Activated CD4-positive, alpha-beta T cell treated with anti-CD3 and anti-CD28 coated beads, Interleukin-2, amount 50 U/mL, for 24 hours (primary cell): ENCODE measurements at regions not wholly inside any gene's neighbourhood (a gene's known extent, or its start where the extent isn't known, plus 50 kb on each side); places are given as distances from the start of the nearest gene placed in this dataset.
A peak's percentile ranks its signal among the peaks of the same experiment; 100 is the strongest.

Source experiments
- DNase-seq, 2 donors: peaks; one replicate each; pipeline ENCODE4 v3.0.0-alpha.2; 2020; ENCODE audit warnings: low read depth in 1 of 2, low spot score in 1 of 2

DNA sequence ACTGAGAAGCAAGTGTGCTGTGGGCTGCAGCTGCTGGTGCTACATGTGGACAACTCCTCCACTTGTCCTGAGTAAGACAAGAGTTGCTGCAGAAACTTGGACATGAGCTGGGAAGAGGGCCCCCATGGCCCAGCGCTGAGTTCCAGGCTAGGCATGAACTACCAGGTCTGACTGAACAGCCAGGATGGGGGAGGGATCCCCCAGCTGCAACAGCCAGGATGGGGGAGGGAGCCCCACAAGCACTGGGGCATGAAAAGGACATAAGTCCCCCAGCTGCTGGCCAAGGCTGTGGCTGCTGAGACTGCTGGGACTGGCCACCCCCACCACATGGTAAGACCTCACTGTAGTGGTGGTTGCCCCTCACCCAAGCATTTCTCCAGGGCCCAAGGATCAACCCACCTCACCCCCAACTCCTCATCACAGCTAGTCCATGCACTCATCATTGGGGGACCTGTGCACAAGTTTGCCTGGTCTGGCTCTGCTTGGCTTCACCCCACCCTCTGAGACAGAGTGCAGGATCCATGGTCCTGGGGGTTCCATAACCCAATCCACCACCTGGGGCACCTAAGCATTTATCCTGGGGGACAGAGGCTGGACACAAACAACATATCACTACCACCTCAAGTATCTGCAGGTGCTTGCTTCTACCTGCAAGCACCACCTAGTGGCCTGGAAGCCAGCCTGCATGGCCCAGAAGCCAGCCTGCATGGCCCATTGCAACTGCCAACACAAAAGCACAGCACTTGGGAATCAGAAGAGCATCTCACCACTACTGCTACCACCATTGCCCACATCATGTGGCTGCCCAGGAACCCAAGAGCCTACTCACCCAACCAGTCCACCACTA lies 84.5 kb upstream of the STT3B start:
- no peak for DNase-seq

DNA sequence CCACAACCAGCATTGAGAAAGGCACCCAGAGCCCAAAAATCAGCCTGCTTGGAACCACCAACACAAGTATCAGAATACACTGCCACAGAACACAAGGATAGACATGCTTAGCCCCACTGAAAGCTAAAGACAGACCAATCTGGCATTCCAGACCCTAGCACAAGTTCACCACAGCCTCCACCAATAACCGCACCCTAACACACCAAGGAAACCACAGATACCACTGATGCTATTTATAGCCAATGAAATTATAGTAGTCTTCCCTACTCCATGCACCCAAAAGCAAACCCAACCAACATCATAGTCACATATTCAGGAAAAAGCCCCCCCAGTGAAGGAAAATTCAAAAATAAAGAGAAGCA lies 83.9 kb upstream of the STT3B start:
- DNase-seq: no peak

DNA sequence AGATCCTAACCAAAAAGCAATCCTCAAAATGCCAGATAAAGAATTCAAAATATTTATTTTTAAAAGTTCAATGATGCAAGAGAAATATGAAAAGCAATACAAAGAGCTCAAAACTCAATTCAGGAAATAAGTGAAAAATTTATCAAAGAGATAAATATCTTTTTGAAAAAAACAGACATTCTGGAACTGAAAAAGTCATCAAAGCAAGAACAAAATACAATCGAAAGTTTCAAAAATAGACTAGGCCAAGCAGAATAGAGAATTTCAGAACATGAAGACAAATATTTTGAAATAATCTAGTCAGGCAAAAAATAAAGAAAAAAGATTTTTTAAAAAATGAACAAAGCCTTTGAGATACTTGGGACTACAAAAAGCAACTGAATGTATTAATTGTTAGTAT lies 83.4 kb upstream of the STT3B start:
- no peak for DNase-seq

DNA sequence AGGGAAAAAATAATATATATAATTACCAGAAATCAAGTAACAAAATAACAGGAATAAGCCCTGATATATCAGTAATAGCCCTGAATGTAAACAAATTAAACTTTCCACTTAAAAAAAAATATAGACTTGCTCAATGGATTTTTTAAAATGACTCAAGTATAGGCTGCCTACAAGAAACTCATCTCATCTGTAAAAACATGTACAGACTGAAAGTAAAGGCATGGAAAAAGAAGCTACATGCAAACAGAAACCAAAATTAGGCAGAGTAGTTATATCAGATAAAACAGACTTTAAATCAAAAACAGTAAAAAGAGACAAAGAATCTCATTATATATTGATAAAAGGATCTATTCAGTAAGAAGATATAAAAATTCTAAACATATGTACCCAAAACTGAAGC lies 82.4 kb upstream of the STT3B start:
- no peak for DNase-seq

DNA sequence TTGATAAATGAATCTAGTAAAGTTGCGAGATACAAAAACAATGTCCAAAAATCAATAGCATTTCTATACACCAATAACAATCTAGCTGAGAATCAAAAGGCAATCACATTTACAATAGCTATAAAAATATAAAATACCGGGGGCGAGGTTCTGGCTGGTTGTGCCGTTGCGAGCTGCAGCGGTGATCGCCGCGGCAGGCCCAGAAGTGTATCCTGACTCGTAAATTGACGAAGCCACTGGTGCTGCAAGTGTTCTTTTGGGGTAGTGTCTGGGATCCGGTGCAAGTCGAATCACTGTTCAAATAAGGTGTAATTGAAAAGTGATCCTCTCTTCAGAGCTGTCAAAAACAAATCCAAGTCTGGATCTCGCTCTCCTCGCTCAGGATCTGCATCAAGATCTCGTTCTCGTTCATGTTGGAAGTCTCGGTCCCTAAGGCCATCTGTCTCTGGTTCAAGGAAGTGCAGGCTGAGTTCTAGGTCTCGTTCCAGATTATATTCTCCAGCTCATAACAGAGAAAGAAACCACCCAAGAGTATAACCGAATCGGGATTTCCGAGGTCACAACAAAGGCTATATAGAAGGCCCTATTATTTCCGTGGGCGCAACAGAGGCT lies 80.1 kb upstream of the STT3B start:
- DNase-seq: no peak

DNA sequence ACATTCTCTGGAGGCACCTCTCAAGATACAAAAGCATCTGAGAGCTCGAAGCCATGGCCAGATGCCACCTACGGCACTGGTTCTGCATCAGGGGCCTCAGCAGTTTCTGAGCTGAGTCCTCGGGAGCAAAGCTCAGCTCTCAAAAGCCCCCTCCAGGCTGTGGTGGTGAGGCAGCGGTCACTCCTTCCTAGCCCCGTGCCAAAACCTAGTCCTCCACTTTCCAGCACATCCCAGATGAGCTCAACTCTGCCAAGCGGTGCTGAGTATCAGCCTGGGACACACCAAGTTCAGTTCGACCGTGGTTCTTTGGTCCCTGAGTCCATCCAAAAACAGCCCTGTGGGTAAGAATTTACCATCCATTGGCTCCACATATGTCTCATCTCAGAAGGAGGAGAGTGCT lies 79.3 kb upstream of the STT3B start:
- DNase-seq: no peak

DNA sequence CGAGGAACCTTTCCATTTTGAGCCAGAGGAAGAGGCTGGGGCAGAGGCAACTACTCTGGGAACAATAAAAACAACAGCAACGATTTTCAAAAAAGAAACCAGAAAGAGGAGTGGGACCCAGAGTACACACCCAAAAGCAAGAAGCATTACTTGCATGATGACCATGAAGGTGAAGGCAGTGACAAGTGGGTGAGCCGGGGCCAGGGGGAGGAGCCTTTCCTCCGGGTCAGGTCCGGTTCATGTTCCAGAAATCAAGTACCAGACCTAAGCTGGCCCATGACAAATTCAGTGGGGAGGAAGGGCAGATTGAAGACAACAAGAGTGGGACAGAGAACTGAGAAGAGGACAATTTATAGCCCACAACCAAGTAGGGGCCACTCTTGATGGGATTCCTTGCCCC lies 77.2 kb upstream of the STT3B start:
- no peak for DNase-seq

DNA sequence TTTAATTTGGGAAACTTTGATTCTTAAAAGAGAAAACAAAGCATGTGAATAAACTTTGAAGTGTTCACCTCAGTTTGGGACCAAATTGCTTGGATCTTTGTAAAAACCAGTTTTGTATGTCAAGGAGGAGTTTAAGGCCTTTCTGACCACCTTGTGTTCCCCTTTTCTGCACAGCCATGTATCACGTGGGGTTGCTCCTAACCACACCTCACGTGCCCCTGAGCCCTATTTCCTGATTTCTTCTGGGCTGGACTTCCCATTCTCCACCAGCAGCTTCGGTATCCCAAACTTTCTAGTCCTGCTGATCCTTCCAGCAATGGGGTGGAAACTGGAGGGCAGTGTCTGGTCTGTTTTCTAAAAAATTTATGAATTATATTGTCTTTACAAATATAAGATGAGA lies 76.4 kb upstream of the STT3B start:
- no peak for DNase-seq

DNA sequence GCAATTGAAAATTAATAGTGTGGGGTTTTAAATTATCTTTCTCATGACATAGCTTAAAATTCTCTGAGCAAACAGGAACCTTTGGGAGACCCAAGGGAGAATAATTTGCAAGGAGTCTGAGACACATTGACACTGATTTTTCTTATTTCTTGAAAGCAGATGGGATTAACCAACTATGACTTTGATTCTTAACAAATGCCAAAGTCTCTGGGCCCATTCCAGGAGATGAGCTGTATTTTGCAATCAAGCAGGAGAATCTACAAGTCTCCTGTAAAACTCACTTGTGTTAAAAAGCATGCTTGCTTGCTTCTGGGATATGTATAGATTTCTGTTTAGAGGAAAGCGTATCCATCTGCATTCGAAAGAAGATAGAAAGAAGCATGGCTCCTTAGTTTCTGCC lies 71.3 kb upstream of the STT3B start:
- no peak for DNase-seq

DNA sequence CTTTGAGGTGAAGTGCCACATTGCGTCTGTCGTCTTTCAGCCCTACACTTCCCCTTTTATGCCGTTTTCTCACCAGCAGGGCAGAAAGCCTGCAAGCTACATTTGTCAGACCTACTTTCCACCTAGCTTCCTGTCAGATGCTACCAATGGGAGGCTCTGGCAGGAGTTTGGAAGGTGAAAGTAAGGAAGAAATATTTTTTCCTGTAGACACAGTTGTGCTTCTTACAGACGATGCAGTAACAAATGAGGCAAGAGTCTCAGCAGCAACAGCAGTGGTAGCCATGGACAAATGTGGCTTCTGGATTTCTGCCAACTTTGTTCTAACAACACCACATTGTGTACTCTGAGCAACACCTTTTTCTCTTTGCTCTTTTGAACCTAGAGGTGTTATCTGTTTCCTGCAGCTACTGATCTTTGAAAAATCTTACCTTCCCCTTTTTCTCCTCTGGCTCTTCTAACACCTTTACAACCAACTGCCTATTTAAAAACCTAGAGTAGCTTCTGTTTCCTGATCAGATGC lies 70.6 kb upstream of the STT3B start:
- DNase-seq: peak in 1 of 2 donors; percentile 9

DNA sequence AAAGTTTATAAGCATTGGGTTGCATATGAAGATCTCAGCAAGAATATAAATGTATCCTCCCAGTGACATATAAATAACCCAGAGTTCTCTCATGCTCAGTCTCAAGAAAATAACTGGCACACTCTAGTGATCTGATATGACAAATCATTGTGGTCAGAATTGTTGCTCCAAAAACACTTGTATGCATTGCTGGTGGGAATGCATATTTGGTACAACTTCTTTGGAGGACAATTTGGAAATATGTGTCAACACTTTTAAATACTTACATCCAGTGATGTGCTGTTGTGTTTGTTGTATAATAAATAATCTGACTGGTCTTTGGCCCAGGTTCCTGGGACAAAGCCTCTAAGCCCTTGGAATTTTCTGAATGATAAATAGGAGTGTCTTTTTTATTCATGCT lies 66.7 kb upstream of the STT3B start:
- no peak for DNase-seq

DNA sequence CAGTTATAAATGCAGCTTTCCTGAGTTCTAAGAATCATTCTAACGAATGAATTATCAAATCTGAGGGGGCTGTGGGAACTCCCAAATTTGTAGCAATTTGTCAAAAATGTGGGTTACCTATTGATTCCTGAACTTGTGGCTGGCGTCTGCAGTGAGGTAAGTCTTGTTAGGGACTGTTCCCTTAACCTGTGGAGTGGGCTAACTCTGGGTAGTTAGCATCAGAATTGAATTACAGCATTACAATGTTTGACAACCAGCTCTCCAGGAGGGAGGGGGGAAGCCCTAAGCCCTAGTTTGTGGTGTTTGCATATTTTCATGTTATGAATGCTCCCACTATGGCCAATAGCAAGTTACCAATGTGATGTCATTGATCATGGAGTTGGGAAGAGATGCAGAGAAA lies 65.9 kb upstream of the STT3B start:
- DNase-seq: no peak

DNA sequence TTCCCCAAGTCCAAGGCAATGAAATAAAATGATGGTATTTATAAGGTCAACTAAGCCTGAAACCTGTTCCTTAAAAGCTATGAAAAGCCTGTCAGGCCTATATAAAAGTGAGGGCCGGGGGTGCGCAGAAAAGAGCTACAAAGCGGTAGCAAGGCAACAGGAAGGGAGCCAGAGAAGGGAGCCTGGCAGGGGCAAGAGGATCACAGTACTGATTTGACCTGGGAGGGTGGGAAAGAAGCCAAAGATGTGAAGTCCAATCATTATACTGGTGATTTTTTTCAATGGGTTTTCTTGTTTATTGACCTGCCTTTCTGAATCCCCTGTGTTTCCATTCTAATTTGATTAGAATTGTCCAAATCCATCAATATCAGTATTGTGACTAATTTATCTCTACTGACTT lies 64.3 kb upstream of the STT3B start:
- DNase-seq: no peak

DNA sequence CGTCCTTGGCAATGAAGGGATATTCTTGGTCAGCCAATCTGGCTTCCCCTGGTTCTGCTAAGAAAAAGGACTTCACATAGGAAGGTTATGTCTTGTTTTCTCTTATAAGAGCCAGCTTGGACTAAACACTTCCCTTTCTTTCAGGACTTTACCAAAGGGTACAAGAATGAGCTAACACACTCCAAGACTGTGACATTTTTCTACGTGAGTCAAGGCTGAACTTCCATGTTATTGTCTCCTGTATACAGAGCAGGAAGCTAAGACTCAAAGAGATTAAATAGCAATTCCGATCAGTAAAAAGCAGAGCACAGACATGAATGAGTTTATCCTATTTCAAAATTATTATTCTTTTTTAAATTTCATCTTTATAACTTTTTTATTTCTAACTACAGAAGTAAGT lies 63.3 kb upstream of the STT3B start:
- DNase-seq: no peak

DNA sequence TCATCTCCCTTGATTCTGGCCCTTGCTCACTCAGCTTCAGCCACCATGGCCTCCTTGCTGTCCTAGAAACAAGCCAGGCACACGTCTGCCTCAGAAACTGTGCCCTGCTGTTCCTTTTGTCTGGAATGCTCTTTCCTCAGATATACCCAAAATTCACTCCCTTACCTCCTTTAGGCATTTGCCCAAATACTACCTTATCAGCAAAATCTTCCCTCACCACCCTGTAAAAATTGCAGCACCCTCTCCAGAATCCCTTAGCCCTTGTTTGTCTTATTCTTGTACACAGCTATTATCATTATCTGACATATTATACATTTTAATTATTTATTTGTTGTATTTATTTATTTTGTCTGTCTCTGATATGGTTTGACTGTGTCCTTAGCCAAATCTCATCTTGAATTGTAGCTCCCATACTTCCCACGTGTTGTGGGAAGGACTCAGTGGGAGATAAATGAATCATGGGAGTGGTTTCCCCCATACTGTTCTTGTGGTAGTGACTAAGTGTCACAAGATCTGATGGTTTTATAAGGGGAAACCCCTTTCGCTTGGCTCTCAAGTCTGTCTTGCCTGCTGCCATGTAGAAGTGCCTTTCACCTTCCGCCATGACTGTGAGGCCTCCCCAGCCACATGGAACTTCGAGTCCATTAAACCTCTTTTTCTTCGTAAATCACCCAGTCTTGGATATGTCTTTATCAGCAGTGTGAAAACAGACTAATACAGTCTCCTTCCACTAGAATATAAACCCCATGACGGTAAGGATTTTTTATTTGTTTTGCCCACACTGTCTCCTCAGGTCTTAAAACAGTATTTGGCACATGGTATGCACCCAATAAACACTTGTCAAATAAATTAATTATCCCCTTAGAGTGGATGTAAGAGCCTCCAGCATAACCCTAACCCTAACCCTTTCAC lies 60.0 kb upstream of the STT3B start:
- DNase-seq: peak in 1 of 2 donors; percentile 42

DNA sequence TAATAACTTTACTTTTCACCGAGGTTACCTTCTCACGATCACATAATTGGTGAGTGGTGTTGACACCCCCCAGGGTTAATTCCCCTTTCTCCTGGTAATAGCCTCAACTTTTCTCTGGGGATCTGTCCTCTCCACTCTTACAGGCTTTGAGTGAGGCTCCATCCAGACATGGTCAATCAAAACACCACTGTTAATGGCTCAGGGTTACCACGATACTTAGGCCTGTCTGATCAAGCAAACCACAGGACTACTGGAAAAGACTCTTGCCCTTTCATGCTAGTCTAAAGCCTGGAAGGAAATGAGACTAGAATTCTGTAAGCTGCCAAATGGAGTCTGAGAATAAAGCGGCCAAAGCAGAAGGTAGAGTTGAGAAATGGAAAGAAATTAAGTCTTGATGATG lies 56.5 kb upstream of the STT3B start:
- DNase-seq: no peak

DNA sequence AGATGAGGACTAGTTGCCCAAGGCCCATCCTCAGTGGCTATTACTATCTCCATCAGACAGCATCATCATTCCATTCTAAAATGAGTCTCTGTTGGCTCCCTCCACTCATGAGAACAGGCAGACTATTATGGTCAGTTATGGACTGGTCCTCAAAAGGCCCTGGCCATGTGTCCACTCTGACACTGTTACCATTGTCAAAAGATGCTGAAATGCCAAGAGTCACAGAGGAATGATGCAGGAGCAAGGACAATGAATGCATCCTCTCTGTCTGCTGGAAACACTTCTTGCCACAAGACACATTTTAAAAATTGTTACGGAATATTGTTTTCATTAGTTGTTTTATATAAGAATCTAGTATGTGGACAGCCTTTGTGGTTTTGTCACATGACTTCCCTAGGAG lies 53.3 kb upstream of the STT3B start:
- no peak for DNase-seq

DNA sequence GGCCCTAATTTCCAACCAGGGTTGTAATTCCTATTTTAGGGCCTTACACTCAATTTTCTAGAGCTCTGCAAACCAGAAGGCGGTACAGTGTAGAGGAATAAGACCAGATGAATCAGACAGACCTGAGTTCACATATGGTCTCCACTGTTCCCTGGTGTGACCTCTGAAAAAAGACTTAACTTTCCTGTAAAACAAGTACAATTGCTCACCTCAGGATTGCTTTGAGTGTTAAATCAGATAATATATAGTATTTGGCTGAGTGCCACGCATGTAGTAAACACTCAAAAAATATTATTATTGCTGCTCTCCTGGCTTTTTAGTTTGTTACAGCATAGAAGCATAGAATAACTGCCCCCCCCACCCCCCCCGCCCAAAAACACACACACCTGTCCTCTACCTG lies 51.0 kb upstream of the STT3B start:
- no peak for DNase-seq

DNA sequence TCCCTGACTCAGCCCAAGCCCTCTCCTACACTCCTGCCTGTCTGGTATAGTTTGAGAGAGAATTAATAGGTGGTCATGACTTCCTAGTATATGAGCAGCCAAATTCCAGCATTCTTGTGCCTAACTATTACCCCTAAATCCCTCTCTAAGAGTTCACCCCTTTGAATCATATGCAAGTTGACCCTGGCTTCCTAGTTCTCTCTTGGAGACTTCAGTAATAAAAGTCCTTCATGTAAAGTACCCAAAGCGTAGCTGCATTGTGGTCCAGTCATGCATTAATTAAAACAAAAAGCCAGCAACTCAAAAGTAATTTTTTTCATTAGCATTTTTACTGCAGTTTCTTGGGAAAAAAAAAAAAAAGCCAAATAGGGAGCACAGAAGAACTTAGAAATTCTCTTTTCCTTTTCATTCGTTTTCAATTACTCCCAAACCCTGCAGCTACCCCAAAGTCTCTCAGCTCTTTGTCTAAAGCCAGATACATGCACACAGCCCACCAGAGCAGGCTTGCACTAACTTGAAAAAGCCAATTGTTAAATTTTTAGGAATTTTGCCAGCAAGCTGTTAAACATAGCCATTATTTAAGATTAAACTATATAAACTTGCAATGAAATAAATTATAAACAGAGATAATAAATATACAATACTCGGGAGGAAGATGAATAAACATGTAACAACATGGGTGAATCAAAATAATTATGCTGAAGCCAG lies 50.1 kb upstream of the STT3B start:
- DNase-seq: no peak
